ENCODE measurements at regions not wholly inside any gene's neighbourhood (a gene's known extent, or its start where the extent isn't known, plus 50 kb on each side); places are given as distances from the start of the nearest gene placed in this dataset.

- no peak for DNase-seq
Observed at GRCh38 chr10:90530521-90530920, 327.3 kb downstream of the HTR7 start.

GRCh38 chr10:90557385-90557784, 300.5 kb downstream of the HTR7 start:
- no peak for DNase-seq

GRCh38 chr10:90560331-90560730, 297.5 kb downstream of the HTR7 start:
- no peak for DNase-seq

- no peak for DNase-seq
Observed at GRCh38 chr10:90561666-90562065, 296.2 kb downstream of the HTR7 start.

- DNase-seq, result peak; percentile 26
Observed at GRCh38 chr10:90571481-90572258, 286.2 kb downstream of the HTR7 start.

- no peak for DNase-seq
Observed at GRCh38 chr10:90575125-90575524, 282.7 kb downstream of the HTR7 start.

GRCh38 chr10:90577569-90577968, 280.3 kb downstream of the HTR7 start:
- DNase-seq, result no peak

GRCh38 chr10:90579602-90580242, 278.1 kb downstream of the HTR7 start:
- no peak for DNase-seq

GRCh38 chr10:90583416-90583815, 274.4 kb downstream of the HTR7 start:
- no peak for DNase-seq

- no peak for DNase-seq
Observed at GRCh38 chr10:90587081-90587491, 270.8 kb downstream of the HTR7 start.

- no peak for DNase-seq
Observed at GRCh38 chr10:90587561-90587960, 270.3 kb downstream of the HTR7 start.

GRCh38 chr10:90588222-90588621, 269.6 kb downstream of the HTR7 start:
- no peak for DNase-seq

GRCh38 chr10:90589825-90590224, 268.0 kb downstream of the HTR7 start:
- DNase-seq, result no peak

GRCh38 chr10:90591629-90592028, 266.2 kb downstream of the HTR7 start:
- DNase-seq, result no peak

GRCh38 chr10:90592638-90593302, 265.1 kb downstream of the HTR7 start:
- peak; percentile 23 for DNase-seq

GRCh38 chr10:90598513-90598912, 259.3 kb downstream of the HTR7 start:
- peak; percentile 1 for DNase-seq

GRCh38 chr10:90602862-90603610, 254.8 kb downstream of the HTR7 start:
- no peak for DNase-seq

- DNase-seq, result no peak
Observed at GRCh38 chr10:90604636-90605035, 253.2 kb downstream of the HTR7 start.

- no peak for DNase-seq
Observed at GRCh38 chr10:90605506-90605905, 252.3 kb downstream of the HTR7 start.

GRCh38 chr10:90612276-90612675, 245.6 kb downstream of the HTR7 start:
- DNase-seq, result no peak

GRCh38 chr10:90614631-90615030, 243.2 kb downstream of the HTR7 start:
- no peak for DNase-seq

GRCh38 chr10:90621577-90621976, 236.3 kb downstream of the HTR7 start:
- DNase-seq, result no peak

GRCh38 chr10:90635111-90635765, 222.6 kb downstream of the HTR7 start:
- no peak for DNase-seq

Data from NCI-H2171 treated with DMSO at 0.1 percent for 48 hours (cell line).